ENCODE measurements at regions not wholly inside any gene's neighbourhood (a gene's known extent, or its start where the extent isn't known, plus 50 kb on each side); places are given as distances from the start of the nearest gene placed in this dataset.
"Not testable (repeated sequence)": the region's sequence is repeated elsewhere in the genome, so short reads cannot be mapped to it uniquely, and the experiment has no call there.

DNA sequence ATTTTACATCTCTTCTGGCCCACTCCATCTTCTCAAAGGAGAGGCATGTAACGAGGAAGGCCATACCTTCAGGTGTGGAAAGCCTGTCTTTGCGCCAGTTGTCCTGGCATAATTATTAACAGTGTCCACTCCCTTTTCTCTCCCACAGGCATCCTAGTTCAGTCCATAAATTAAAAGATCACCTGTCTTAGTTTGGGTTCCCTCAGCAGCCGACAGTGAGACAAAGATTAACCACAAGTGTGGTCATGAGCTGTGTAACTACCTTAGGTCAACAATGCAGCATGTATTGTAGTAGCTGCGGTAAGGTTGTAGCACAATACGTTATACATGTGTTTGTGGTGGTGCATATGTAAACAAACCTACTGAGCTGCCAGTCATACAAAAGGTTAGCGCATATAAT, 103.3 kb upstream of the GALNT15 start:
- in situ Hi-C loops (cut with HindIII; ENCODE audit: low sequenced_read_pairs), result loop anchor here (5.0 kb wide), 1 partner anchor 36 kb away; no protein-coding TSS in a partner anchor

DNA sequence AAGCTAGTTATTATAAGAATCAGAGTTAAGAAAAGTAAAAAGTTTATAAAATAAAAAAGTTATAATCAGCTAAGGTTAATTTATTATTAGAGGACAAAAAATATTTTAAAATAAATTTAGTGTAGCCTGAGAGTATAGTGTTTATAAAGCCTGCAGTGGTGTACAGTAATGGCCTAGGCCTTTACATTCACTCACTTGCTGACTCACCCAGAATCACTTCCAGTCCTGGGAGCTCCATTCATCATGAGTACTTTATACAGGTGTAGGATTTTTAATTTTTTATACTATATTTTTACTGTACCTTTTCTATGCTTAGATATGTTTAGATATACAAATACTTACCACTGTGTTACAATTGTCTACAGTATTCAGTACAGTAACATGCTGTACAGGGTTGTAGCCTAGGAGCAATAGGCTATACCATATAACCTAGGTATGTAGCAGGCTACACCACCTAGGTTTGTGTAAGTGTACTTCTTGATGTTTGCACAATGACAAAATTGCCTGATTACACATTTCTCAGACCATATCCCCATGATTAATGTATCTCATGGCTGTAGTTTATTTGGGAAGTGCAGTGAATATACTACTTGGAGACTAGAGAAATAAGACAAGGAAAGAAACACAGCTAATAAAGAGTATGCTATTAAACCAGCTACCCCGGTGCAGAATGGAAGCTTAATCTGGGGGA, 101.9 kb upstream of the GALNT15 start:
- in situ Hi-C loops (cut with HindIII; ENCODE audit: low sequenced_read_pairs), result loop anchor here (5.0 kb wide), 1 partner anchor 35 kb away; no protein-coding TSS in a partner anchor

DNA sequence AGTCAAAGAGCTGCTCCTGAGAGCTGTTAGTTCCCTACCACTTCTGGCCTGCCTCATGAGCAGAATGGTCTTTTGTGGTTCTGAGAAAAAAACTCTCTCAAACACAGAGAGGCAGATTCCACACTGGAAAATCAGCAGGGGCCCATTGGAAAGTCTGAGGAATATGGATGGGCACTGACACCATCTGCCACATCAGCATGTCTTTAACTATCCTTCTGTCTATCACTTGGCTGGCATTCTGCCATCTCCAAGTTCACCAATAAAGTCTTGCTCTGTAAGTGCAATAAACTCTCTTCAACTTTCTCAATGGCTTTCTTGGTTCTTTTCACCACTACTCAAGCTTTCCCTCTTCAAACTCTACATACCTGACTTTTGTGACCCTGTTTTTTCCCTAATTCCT, 101.3 kb upstream of the GALNT15 start:
- in situ Hi-C loops (cut with HindIII; ENCODE audit: low sequenced_read_pairs), result loop anchor here (5.0 kb wide), 1 partner anchor 34 kb away; no protein-coding TSS in a partner anchor

DNA sequence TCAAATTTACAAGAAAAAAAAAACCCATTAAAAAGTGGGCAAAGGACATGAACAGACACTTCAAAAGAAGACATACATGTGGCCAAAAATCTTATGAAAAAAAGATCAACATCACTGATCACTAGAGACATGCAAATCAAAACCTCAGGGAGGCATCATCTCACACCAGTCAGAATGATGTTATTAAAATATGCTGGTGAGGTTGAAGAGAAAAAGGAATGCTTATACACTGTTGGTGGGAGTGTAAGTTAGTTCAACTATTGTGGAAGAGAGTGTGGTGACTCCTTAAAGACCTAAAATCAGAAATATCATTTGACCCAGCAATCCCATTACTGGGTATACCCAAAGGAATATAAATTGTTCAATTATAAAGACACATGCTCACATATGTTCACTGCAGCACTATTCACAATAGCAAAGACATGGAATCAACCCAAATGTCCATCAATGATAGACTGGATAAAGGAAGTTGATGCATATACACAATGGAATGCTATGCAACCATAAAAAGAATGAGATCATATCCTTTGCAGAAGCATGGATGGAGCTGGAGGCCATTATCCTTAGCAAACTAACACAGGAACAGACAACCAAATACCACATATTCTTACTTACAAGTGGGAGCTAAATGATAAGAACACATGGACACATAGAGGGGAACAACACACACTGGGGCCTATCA, 100.3 kb upstream of the GALNT15 start:
- in situ Hi-C loops (cut with HindIII; ENCODE audit: low sequenced_read_pairs), result loop anchor here (5.0 kb wide), 1 partner anchor 33 kb away; no protein-coding TSS in a partner anchor

DNA sequence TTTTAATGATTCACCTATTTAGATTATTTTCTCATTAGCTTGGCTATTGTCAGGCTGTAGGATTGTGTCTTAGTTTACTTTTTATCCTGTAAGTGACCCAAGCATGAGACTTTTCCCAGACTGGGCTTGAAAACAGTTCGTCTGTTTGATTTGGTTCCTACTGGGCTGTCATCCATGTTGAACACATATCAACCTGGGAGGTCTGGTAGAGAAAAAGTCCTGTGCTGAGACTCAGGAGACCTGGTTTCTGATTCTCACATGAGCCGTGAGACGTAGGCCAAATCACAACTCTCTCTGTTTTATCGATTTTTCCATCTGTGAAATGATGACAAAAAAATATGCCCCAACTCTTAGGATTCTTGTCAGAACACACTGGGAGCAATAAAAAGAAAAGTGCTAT, 98.8 kb upstream of the GALNT15 start:
- in situ Hi-C loops (cut with HindIII; ENCODE audit: low sequenced_read_pairs), result no loop called here

DNA sequence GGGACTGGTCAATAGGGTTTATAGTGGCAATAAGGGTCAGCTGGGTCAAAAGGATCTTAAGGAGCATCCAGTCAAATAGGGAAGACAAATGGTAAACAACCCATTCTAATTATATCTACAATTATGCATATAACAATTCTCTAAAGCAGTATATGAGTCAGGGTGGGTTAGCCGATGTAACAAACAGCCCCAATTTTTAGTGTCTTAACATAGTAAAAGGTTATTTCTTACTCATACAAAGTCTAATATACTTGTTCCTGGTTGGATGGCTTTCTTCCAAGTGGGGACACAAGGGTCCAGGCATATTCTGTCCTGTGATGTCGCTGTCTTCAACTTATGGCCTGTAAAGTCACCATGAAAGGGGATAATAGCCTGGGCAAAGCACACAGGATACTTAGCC, 97.9 kb upstream of the GALNT15 start:
- in situ Hi-C loops (cut with HindIII; ENCODE audit: low sequenced_read_pairs), result no loop called here

DNA sequence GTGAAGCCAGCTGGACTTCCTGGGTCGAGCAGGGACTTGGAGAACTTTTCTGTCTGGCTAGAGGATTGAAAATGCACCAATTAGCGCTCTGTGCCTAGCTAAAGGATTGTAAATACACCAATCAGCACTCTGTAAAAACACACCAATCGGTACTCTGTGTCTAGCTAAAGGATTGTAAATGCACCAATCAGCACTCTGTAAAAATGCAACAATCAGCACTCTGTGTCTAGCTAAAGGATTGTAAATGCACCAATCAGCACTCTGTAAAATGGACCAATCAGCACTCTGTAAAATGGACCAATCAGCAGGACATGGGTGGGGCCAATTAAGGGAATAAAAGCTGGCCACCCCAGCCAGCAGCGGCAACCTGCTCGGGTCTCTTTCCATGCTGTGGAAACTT, 97.3 kb upstream of the GALNT15 start:
- in situ Hi-C loops (cut with HindIII; ENCODE audit: low sequenced_read_pairs), result not testable (repeated sequence)

DNA sequence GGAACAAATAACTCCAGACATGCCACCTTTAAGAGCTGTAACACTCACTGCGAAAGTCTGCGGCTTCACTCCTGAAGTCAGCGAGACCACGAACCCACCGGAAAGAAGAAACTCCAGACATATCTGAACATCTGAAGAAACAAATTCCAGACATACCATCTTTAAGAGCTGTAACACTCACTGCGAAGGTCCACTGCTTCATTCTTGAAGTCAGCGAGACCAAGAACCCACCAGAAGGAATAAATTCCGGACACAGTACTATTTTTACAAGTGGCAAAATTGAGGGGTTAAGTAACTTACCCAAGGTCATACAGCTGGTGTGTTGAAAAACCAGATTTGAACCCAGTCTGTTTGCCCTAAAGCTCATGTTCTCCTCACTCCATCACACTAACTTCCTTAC, 96.8 kb upstream of the GALNT15 start:
- in situ Hi-C loops (cut with HindIII; ENCODE audit: low sequenced_read_pairs), result not testable (repeated sequence)

DNA sequence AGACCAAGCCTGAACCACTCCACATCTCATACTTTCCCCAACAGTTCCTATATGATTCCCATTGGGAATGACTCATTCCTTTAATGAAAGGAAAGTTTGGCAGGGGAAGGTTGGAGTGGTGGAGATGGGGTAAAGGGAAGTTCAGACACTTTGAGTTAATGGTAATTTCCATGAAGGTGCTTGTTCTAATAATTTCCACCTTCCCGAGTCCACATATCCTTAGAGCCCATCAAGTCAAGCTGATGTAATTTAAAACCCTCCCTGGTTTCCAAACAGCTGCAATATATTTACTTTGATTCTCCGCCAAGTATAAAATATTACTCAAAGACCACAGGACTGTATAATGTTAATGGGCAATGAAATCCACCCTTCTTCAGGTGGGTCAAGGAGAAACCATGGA, 95.0 kb upstream of the GALNT15 start:
- in situ Hi-C loops (cut with HindIII; ENCODE audit: low sequenced_read_pairs), result no loop called here

DNA sequence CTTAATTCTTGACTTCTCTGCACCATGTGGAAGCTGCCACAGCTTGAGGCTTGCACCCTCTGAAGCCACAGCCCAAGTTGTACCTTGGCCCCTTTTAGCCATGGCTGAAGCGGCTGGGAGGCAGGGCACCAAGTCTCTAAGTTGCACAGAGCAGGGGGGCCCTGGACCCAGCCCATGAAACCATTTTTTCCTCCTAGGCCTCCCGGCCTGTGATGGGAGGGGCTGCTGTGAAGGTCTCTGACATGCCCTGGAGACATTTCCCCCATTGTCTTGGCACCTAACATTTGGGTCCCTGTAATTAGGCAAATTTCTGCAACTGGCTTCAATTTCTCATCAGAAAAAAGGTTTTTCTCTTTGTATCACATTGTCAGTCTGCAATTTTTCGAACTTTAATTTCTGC, 92.8 kb upstream of the GALNT15 start:
- in situ Hi-C loops (cut with HindIII; ENCODE audit: low sequenced_read_pairs), result no loop called here

DNA sequence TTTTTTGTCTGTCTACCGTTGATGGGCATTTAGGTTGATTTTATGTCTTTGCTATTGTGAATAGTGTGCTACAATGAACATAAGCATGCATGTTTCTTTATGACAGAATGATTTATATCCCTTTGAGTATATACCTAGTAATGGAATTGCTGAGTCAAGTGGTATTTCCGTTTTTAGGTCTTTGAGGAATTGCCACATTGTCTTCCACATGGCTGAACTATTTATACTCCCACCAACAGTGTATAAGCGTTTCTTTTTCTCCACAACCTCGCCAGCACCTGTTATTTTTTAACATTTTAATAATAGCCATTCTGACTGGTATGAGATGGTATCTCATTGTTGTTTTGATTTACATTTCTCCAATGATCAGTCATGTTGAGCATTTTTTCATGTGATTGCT, 89.6 kb upstream of the GALNT15 start:
- in situ Hi-C loops (cut with HindIII; ENCODE audit: low sequenced_read_pairs), result no loop called here

DNA sequence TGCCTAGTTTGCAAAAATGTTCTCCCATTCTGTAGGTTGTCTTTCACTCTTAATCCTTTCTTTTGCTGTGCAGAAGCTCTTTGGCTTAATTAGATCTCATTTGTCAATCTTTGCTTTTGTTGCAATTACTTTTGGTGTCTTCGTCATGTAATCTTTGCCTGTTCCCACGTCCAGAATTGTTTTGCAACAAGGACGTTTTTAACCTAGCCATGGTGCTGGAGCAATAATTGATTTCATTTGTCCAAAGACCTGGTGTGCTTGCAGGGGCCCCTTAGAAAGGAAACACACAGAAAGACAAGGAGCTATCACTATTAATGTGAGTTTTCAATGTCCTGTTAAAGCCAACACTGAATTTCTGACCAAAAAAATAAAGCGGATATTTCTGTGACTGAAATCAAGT, 89.1 kb upstream of the GALNT15 start:
- in situ Hi-C loops (cut with HindIII; ENCODE audit: low sequenced_read_pairs), result no loop called here

DNA sequence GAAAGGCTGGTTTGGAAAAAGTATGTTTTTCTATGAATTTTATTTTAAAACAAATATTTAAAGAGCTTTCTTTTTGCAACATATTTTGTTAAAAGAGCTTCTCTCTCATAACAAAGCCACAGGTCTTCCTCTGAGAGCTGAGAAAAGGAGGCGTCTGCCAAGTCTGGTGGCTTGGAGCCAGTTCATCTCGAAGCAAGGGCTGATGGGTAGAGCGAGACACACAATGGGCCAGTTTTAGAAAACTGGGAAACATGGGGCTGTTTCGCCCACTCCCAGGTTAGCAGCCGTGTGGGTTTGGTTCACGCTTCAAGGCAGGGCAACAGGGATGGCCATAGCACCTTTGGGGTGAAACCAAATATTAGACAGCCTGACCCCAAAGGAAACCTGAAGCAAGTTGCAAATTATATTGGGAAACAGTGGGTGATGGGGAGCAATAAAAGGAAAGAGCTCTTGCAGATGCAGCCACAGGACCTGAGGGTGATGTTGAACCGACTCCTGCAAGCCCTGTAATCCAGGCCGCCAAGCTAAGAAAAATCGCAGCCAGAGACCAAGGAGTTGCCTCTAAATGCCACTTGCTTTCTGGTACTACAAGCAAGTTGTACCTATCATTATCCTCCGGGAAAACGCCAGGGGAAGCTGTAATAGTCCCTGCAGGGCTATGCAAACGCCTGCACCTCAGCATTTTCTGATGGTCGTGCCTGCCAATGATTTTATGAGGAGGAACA, 88.4 kb upstream of the GALNT15 start:
- in situ Hi-C loops (cut with HindIII; ENCODE audit: low sequenced_read_pairs), result no loop called here

DNA sequence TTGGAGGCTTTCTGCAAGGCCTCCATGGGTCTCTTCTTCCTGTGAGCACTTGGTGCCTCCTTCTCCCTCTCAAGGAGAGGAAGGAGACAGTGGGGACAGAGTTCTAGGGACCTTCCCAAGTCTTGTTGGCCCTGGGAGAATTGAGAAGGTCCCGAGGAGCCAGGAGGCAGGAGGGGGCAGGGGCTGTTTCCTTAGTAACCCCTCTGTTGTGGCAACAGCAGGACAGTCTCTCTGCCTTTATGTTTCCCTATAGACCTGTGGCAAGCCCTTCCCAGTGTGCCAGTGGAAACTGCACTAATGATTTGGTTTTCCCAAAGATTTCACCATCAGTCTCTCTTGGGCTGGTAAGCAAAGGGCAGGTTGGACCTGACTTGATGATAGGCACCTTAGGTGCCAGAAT, 87.8 kb upstream of the GALNT15 start:
- in situ Hi-C loops (cut with HindIII; ENCODE audit: low sequenced_read_pairs), result no loop called here

DNA sequence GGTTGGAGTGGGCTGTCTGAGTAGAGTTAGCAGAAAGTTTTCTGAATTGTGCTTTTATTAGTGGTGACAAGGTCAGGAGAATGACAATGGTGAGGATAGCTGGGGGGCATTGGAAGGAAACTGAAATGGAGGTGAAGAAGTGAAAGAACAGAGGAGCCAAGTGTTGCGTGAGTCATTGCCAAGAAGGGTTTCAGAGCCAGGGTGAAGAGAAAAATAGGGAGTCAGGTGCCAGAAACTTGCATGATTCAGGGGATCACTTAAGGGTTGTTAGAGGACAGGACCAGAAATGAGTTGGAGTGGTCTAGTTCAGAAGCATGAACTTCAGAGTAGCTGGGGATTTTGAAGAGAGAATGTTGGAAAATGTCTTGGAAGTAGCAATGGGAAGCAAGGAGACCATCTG, 86.0 kb upstream of the GALNT15 start:
- in situ Hi-C loops (cut with HindIII; ENCODE audit: low sequenced_read_pairs), result no loop called here

DNA sequence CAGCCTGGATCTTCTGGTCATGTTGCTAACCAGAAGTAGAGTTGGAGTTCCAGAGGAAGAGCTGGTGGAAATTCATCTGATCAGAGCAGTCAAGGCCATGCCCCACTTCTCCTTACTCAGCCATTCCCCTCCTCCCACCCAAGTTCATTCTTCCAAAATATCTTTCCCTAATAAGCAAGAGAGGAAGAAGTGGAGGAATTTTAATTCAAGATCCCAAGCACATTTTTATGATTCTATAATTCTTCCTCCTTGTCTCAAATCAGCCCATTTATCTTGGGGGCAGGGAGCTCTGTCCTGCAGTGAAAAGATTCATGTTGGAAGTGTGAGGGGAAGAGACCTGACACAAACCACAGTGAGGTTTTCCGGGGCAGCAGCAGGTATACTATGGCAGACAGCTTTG, 85.0 kb upstream of the GALNT15 start:
- in situ Hi-C loops (cut with HindIII; ENCODE audit: low sequenced_read_pairs), result no loop called here

DNA sequence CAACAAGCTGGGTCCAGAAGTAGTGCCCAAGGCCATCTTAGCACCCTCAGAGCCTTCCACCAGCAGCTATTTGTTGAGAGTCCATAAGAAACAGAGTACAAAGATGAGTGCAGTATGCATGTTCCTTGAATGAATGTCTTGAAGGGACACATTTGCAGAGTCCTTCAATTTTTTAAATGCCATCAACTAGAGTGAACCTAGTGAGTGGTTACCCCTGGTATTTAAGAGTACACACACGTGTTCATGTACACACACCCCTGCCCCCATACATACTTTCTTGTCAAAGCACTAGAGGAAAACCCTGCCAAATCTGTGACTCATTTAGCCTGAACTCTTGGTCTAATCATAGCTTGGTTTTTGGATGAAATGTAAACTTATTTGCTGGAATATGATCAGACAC, 84.5 kb upstream of the GALNT15 start:
- in situ Hi-C loops (cut with HindIII; ENCODE audit: low sequenced_read_pairs), result no loop called here

DNA sequence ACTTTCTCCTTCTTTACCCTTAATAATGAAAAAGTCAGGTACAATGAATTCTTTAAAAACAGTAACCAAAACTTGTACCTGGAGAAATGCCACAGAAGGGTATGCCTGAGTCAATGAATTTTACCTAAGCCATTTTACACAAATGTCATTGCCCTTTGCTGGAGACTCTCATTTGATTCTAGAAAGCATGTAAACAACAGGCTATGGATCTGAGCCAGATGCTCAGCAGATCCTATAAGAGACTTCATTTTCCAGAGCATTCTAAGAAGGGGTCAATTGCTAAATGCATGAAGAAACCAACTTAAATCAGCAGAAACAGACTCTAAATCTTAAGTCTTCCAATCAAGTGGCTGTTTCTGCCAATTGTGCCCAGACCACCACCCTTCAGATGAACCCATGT, 83.8 kb upstream of the GALNT15 start:
- in situ Hi-C loops (cut with HindIII; ENCODE audit: low sequenced_read_pairs), result no loop called here

DNA sequence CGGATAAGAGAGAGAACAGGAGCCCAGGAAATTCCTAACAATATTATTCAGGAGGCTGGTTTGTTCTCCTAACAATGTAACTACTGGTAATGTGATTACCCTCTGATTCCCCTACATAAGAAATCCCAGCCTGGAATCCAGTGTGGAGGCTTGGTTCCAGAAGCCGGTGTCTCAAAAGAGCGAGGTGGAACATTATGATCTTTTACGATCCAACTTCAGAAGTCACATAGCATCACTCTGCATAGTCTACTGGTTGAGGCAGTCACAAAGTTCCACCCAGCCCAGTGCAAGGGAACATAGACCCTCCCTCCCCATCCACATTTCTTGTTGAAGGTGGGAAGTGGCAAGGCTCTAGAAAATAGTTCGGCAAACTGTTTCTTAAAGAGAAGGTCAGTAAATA, 81.6 kb upstream of the GALNT15 start:
- in situ Hi-C loops (cut with HindIII; ENCODE audit: low sequenced_read_pairs), result no loop called here

DNA sequence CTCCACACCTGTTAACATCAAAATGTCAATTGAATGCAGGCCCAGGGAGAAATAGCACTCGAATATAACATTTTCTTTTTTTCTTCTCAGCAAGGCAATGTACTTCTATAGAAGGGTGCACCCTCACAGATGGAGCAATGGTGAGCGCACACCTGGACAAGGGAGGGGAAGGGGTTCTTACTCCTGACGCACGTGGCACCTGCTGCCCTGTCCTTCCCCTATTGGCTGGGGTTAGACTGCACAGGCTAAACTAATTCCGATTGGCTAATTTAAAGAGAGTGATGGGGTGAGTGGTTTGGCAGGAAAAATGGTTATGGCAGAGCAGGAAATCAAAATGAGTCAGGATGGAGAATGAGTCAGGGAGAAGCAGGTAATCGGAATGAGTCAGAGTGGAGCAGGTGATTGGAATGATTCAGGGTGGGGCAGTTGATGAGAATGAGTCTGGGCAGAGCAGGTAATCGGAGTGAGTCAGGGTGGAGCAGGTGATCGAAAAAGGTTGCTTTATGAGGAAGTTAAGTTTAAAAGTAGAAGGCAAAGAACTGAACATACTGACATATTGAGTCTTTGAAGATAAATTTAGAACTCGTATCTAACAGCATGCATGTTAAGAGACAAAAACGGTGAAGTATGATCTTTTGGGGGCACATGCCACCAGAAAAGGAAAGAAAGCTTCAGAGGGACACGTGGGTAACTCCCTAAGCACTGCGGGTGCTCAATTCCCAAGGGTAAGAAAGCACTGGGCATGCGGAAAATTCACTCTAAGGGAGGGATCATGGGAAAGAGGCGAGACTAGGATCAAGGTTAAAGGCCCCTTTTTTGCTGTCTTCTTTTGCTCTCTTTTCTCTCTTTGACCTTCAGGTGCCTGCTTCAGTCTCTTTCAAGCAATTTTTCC, 72.9 kb upstream of the GALNT15 start:
- in situ Hi-C loops (cut with HindIII; ENCODE audit: low sequenced_read_pairs), result no loop called here

DNA sequence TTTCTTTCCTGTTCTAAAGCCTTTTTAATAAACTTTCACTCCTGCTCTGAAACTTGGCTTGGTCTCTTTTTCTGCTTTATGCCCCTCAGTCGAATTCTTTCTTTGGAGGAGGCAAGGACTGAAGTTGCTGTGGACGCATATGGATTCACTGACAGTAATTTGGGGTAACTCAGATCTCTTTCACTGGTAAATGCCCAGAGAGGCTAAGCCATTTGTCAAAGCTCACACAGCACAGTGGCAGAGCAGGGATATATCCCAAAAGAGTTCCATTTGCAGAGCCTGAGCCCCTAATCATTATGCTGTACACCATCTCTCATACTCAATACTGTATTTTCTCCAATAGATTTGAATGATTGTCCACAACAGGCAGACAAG, 72.3 kb upstream of the GALNT15 start:
- in situ Hi-C loops (cut with HindIII; ENCODE audit: low sequenced_read_pairs), result no loop called here
